Stimulated activated effector memory CD8-positive, alpha-beta T cell treated with anti-CD3 and anti-CD28 coated beads, Interleukin-12 subunit alpha, Interleukin-12 subunit beta, amount 100 ng/mL, for 72 hours (primary cell): ENCODE measurements at regions not wholly inside any gene's neighbourhood (a gene's known extent, or its start where the extent isn't known, plus 50 kb on each side); places are given as distances from the start of the nearest gene placed in this dataset.
"Not testable (repeated sequence)": the region's sequence is repeated elsewhere in the genome, so short reads cannot be mapped to it uniquely, and the experiment has no call there.

ENCODE experiments used
- ATAC-seq: fragments of 150-1000 bp; cut with Tn5 transposase; 2 replicates; pipeline ENCODE4 v1.10.0; 2021
- DNase-seq, 2 donors: peaks; one replicate each; pipeline ENCODE4 v3.0.0; 2021 to 2022; ENCODE audit warnings: low spot score in 2 of 2
- H3K27ac Mint-ChIP-seq: one replicate; pipeline ENCODE4 v1.8.0; 2022; ENCODE audit warnings: mild to moderate bottlenecking, mixed read lengths
- H3K36me3 Mint-ChIP-seq: one replicate; pipeline ENCODE4 v1.8.0; 2022; ENCODE audit warnings: mild to moderate bottlenecking, mixed read lengths
- H3K4me1 Mint-ChIP-seq: one replicate; pipeline ENCODE4 v1.8.0; 2022; ENCODE audit warnings: mixed read lengths
- H3K4me3 Mint-ChIP-seq: one replicate; pipeline ENCODE4 v1.8.0; 2022; ENCODE audit warnings: mild to moderate bottlenecking, mixed read lengths
- H3K9me3 Mint-ChIP-seq: one replicate; pipeline ENCODE4 v1.8.0; 2022; ENCODE audit warnings: mixed read lengths

DNA sequence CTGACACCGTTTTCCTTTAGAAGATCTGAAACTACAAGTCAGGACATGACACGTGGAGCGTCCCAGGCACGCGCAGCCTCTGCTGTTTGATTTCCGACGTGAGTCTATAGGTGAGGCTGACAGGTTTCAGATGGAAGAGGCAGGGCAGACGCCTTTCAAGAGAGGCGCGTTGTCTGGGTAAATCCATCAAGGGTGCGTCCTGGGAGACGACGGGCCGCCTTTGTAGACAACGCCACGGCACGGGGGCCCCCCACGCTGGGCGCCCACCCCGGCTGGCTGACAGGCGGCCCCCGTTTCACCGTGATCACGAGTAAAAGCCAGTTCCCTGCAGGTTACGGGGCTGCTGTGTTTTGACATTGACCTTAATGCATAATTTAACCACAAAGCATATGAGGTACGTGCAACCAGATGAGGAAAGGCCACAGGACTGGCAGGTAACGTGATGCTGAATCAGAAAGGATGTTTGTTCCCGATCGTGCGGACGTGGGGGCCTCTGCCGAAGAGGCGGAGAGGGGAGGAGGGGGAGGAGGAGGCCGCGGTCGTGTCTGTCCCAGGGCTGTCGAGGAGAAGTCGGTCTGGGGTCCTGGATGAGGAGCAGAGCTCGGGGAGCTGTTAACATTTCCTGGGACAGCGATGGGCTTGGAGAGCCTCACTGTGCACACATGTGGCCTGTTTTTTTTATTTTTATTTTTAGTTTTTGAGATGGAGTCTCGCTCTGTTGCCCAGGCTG lies 51.1 kb upstream of the PPP2R3B start:
- DNase-seq = no peak
- Mint-ChIP-seq H3K4me3 (no peak overlapping the region), H3K4me1 (peaks cover 22% of the 10 kb centered on the region), H3K36me3 (no peaks in the 10 kb centered on the region), H3K27ac (peak overlapping the region; percentile 12), H3K9me3 (peaks cover 12% of the 10 kb centered on the region)
- peak; percentile 51 for ATAC-seq

DNA sequence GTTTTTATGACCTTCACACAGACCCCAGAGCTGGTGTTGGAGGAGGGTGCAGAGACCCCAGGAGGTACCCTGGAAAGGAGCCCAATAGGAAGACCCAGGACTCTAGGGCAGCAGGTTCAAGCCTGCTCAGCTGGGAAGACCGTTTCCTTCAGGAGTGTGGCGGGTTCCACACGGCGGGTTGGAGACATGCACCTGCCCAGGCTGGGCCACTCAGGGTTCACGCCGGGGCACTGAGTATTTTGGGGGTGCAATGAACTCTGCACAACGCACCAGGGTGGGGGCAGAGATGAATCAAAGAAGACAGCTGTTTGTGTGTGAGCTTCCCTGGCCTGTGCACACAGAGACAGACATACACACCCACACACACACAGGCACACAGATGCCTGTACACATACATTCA lies 52.5 kb upstream of the PPP2R3B start:
- Mint-ChIP-seq H3K9me3 (peaks cover 12% of the 10 kb centered on the region), H3K4me1 (peaks cover 22% of the 10 kb centered on the region), H3K4me3 (no peak overlapping the region), H3K36me3 (no peaks in the 10 kb centered on the region), H3K27ac (no peak overlapping the region)
- ATAC-seq = no peak
- no peak for DNase-seq

DNA sequence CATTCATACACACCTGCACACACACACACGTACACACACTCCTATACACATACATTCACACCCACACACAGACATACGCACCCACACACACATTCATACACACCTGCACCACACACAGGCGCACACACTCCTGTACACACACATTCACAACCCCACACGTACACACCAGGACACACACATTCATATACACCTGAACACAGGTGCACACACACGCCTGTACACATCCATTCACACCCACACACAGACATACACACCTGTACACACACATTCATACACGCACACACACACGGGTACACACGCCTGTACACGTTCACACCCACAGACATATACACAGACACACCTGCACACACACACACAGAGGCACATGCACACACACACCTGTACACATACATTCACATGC lies 53.0 kb upstream of the PPP2R3B start:
- H3K4me3 Mint-ChIP-seq = no peak overlapping the region
- ATAC-seq (no peak), DNase-seq (no peak)
- H3K9me3 Mint-ChIP-seq = peaks cover 12% of the 10 kb centered on the region
- peaks cover 22% of the 10 kb centered on the region for H3K4me1 Mint-ChIP-seq
- no peak overlapping the region for H3K27ac Mint-ChIP-seq
- H3K36me3 Mint-ChIP-seq = no peaks in the 10 kb centered on the region

DNA sequence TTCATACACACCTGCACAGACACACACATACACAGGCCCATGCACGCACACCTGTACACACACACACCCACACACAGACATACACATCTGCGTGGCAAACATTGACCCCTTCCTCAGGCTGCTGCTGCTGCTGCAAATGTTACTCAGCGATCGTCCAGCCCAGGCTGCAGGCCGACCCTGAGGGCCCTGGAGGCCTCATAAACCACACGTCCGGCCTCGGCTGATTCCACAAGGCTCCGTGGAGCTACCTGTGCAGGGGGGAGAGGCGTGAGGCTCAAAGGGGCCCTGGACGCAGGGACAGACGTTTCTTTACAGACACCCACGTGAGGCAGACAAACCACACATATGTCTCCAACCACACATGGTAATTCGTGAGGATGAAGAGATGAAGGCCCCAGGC lies 53.9 kb upstream of the PPP2R3B start:
- H3K4me3 Mint-ChIP-seq = no peak overlapping the region
- H3K4me1 Mint-ChIP-seq = peaks cover 22% of the 10 kb centered on the region
- H3K9me3 Mint-ChIP-seq = peaks cover 12% of the 10 kb centered on the region
- H3K27ac Mint-ChIP-seq = no peak overlapping the region
- no peaks in the 10 kb centered on the region for H3K36me3 Mint-ChIP-seq
- ATAC-seq = no peak
- no peak for DNase-seq

DNA sequence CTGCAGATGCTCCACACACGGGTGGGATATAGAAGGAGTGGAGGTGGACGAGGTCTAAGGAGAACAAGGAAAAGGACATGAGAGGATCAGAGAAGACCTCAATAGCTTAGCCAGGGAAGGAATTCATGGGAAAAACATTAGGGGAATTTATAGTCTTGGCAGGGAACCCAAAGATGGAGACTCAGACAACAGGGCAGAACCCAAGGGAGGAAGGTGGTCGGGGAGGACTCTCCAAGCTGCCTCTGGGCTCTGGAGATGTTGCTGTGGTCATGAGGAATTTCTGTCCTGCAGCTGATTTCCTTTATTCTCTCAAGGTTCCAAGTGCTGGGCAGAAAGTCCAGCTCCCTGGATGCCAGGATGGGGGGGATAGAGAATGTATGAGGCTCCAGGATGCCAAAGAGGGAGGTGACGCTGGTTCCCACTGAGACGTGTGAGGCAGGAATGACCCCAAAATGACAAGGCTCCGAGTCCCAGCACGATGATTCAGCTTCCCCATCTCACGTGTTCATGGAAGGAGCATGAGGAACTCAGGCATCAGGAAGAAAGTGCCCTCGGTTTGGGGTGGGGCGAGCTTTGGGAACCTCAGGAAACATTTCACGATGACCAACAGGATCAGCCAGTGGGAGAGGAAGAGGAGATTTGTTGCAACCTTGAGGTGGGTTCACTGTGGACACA lies 57.0 kb upstream of the PPP2R3B start:
- peaks cover 7% of the 10 kb centered on the region for H3K4me1 Mint-ChIP-seq
- H3K36me3 Mint-ChIP-seq = no peaks in the 10 kb centered on the region
- H3K9me3 Mint-ChIP-seq = no peaks in the 10 kb centered on the region
- no peak overlapping the region for H3K4me3 Mint-ChIP-seq
- DNase-seq (no peak), ATAC-seq (no peak)
- H3K27ac Mint-ChIP-seq = no peak overlapping the region

DNA sequence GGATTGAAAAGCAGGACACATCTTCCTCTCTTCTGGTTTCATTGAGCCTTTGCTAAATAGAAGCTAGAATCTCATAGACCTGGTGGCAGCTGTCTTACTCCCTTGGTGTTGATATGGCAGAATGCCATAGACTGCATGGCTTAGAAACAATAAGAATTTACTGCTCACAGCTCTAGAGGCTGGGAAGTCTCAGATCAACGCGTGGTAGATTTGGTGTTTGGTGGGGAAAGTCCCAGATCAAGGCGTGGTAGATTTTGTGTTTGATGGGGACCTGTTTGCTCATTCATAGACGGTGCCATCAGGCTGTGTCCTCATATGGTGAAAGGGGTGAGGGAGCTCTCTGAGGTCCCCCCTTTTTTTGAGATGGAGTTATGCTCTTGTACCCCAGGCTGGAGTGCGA lies 57.6 kb upstream of the PPP2R3B start:
- H3K9me3 Mint-ChIP-seq = no peaks in the 10 kb centered on the region
- H3K4me1 Mint-ChIP-seq = peaks cover 6% of the 10 kb centered on the region
- H3K27ac Mint-ChIP-seq = no peak overlapping the region
- ATAC-seq (peak; percentile 32), DNase-seq (no peak)
- no peaks in the 10 kb centered on the region for H3K36me3 Mint-ChIP-seq
- no peak overlapping the region for H3K4me3 Mint-ChIP-seq

DNA sequence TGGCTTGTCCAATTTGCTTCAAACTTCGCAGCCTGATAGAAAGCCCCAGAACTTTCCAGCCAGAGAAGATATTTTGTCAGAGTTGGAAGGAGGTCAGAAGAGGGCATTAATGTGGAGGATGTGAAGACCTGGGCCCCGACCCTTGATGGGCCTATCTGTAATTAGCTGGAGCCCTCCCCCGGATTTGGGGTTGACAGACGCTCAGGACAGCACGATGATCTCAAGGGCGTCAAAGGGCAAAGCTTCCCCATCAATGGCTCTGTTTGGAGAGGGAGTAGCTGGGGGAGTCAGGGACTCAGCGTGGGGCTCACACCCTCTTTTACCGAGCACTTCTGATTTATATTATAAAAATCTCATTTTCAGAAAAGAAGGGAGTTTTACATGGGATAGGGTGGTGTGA lies 59.0 kb upstream of the PPP2R3B start:
- no peak for ATAC-seq

DNA sequence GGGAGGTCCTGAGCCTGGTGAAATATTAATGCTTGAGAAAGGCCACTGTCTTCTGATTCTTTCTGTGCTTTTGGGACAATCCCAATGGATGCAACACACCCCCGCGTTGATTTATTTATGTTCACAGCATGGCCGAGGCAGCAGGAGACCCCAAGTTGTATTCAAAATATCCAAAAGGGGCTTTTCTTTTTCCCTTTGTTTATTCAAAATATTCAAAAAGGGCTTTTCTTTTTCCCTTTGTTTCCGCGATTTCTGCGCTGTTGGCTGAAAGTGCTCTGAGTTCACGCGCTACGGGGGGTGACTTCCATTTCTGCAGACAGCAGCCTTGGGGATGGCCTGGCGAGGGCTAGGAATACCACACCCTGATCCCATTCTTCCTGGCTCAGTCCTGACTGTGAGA lies 59.5 kb upstream of the PPP2R3B start:
- H3K36me3 Mint-ChIP-seq = no peaks in the 10 kb centered on the region
- no peaks in the 10 kb centered on the region for H3K4me1 Mint-ChIP-seq
- no peak overlapping the region for H3K4me3 Mint-ChIP-seq
- DNase-seq (no peak), ATAC-seq (no peak)
- H3K27ac Mint-ChIP-seq = no peak overlapping the region
- no peaks in the 10 kb centered on the region for H3K9me3 Mint-ChIP-seq

More for the DNA sequence above, 59.0 kb upstream of the PPP2R3B start:
- no peak for DNase-seq
- no peaks in the 10 kb centered on the region for H3K4me1 Mint-ChIP-seq
- H3K27ac Mint-ChIP-seq = no peak overlapping the region
- H3K4me3 Mint-ChIP-seq = no peak overlapping the region
- H3K9me3 Mint-ChIP-seq = no peaks in the 10 kb centered on the region
- no peaks in the 10 kb centered on the region for H3K36me3 Mint-ChIP-seq

DNA sequence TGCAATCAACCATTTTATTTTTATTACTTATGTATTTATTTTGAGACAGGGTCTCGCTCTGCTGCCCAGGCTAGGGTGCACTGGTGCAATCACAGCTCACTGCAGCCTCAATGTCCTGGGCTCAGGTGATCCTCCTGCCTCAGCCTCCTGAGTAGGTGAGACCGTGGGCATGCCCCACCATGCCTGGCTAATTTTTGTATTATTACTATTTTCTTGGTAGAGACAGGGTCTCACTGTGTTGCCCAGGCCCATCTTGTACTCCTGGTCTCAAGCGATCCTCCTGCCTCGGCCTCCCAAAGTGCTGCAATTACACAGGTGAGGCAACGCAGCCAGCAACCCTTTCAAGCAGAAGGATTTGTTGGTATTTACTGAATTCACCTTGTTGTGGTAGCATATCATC lies 60.3 kb upstream of the PPP2R3B start:
- no peaks in the 10 kb centered on the region for H3K4me1 Mint-ChIP-seq
- H3K4me3 Mint-ChIP-seq = no peak overlapping the region
- no peaks in the 10 kb centered on the region for H3K9me3 Mint-ChIP-seq
- DNase-seq (no peak), ATAC-seq (no peak)
- H3K27ac Mint-ChIP-seq = no peak overlapping the region
- no peaks in the 10 kb centered on the region for H3K36me3 Mint-ChIP-seq

DNA sequence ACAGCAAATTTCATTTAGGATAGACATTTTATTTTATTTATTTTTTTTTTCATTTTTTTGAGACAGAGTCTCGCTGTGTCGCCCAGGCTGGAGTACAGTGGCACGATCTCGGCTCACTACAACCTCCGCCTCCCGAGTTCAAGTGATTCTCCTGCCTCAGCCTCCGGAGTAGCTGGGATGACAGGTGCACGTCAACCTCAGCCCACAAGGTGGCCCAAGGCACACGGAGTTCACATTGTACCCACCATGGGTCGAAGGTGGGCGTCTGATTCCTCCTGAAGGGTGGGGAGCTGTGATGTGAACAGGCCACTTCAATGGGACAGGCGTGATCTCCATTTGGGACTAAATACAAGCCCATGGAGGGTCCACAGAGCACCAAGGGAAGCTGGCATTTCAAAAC lies 65.0 kb upstream of the PPP2R3B start:
- not testable (repeated sequence) for DNase-seq, ATAC-seq, H3K9me3 Mint-ChIP-seq, H3K4me3 Mint-ChIP-seq, H3K4me1 Mint-ChIP-seq, H3K36me3 Mint-ChIP-seq, H3K27ac Mint-ChIP-seq

DNA sequence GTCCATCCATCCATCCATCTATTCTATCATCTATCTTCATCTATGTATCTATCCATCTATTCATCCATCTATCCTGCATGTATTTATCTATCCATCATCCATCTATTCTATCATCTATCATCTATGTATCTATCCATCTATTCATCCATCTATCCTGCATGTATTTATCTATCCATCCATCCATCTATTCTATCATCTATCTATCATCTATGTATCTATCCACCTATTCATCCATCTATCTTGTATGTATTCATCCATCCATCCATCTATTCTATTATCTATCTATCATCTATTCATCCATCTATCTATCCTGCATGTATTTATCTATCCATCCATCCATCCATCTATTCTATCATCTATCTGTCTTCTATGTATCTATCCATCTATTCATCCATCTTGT lies 65.9 kb upstream of the PPP2R3B start:
- DNase-seq (no peak), ATAC-seq (no peak)
- Mint-ChIP-seq H3K9me3 (peaks cover 5% of the 10 kb centered on the region), H3K4me1 (no peaks in the 10 kb centered on the region), H3K36me3 (no peaks in the 10 kb centered on the region), H3K27ac (no peak overlapping the region), H3K4me3 (no peak overlapping the region)

DNA sequence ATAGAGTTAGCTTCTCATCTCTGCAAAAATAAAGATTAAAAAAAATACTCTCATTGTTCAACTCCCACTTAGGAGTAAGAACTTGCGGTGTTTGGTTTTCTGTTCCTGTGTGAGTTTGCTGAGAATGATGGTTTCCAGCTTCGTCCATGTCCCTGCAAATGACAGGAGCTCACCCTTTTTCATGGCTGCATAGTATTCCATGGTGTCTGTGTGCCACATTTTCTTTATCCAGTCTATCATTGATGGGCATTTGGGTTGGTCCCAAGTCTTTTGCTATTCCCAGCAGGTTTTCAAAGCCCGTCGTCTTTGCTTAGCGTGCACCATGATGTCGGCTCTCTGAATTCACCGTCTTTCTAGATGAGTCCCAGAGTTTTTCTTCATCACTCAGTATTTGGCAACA lies 67.8 kb upstream of the PPP2R3B start:
- not testable (repeated sequence) for H3K9me3 Mint-ChIP-seq, H3K36me3 Mint-ChIP-seq, ATAC-seq, DNase-seq, H3K4me3 Mint-ChIP-seq, H3K4me1 Mint-ChIP-seq, H3K27ac Mint-ChIP-seq

DNA sequence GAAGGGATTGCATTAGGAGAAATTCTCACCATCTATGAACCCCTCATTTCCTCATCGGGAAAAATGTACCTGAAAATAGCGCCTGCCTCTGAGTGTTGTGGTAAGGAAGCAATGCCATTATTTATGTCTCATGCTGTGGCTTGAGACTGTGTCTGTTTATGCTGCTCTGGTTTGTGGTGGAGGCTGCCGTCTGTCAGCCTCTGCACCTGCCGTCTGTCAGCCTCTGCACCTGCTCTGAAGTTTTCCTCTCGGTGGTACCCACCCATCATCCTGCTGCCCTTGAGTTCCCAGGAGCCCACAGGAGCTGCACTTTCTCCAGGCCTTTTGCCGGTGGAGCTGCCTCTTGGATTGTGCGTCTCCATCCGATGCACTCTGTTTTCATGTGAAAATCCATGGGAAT lies 68.5 kb upstream of the PPP2R3B start:
- no peak for DNase-seq
- H3K4me1 Mint-ChIP-seq = no peaks in the 10 kb centered on the region
- no peak overlapping the region for H3K4me3 Mint-ChIP-seq
- no peaks in the 10 kb centered on the region for H3K36me3 Mint-ChIP-seq
- ATAC-seq = no peak
- H3K27ac Mint-ChIP-seq = no peak overlapping the region
- H3K9me3 Mint-ChIP-seq = peaks cover 5% of the 10 kb centered on the region

DNA sequence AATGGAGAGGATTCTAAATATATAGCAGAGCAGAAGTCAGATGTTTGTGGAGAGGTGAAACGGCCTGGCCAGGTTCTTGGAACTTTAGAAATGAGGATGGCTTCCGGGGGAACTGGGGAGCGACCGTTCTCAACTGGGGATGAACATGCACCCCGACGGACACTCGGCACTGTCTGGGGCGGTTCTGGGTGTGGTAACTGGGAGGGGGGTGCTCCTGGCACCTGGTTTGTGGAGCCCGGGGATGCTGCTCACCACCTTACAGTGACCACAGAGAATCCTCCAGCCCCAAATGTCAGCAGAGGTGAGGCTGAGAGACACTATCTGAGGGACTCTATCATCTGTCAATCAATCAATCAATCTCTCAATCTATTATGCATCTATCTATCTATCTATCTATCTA lies 69.0 kb upstream of the PPP2R3B start:
- ATAC-seq (no peak), DNase-seq (no peak)
- H3K36me3 Mint-ChIP-seq = no peaks in the 10 kb centered on the region
- peaks cover 5% of the 10 kb centered on the region for H3K9me3 Mint-ChIP-seq
- H3K27ac Mint-ChIP-seq = no peak overlapping the region
- H3K4me3 Mint-ChIP-seq = no peak overlapping the region
- no peaks in the 10 kb centered on the region for H3K4me1 Mint-ChIP-seq

DNA sequence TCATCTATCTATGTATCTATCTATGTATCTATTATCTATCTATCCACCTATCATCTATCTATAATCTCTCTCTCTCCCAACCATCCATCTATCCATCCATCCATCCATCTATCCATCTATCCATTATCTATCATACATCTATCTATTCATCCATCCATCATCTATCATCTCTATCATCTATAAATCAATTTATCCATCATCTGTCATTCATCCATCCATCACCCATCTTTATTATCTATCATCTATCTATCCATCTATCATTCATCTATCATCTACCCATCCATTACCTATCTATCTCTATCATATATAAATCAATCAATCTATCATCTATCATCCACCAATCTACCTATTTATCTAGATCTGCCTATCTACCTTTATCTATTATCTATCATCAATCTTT lies 69.4 kb upstream of the PPP2R3B start:
- Mint-ChIP-seq H3K9me3 (peaks cover 5% of the 10 kb centered on the region), H3K36me3 (no peaks in the 10 kb centered on the region), H3K4me1 (peaks cover under 1% of the 10 kb centered on the region)

DNA sequence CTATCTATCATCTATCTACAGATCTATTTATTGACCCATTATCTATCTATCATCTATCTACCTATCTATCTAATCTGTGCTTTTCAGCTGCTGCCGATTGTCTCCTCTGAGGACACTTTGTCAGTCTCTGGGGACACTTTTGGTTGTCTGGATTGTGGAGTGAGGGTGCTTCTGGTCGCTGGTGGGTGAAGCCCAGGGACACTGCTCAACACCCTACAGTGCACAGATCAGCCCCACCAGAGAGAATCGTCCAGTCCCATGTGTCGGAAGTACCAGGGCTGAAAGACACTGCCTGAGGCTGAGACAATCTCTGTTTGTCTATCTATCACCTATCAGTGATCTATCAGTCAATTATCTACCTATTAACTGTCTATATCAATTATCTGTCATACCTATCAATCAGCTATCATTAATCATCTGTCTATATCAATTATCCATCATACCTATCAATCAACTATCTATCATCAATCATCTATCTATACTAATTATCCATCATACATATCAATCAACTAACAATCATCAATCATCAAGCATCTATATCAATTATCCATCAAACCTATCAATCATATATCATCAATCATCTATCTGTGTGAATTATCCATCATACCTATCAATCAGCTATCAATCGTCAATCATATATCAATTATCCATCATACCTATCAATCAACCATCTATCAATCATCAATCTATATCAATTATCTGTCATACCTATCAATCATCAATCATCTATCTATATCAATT lies 70.0 kb upstream of the PPP2R3B start:
- Mint-ChIP-seq H3K9me3 (peaks cover 9% of the 10 kb centered on the region), H3K4me1 (peaks cover 6% of the 10 kb centered on the region), H3K4me3 (no peak overlapping the region), H3K36me3 (no peaks in the 10 kb centered on the region), H3K27ac (no peak overlapping the region)
- DNase-seq = no peak
- ATAC-seq = no peak

More for the DNA sequence above, 69.4 kb upstream of the PPP2R3B start:
- H3K27ac Mint-ChIP-seq = no peak overlapping the region
- DNase-seq (no peak), ATAC-seq (no peak)
- no peak overlapping the region for H3K4me3 Mint-ChIP-seq
